ENCODE measurements at regions not wholly inside any gene's neighbourhood (a gene's known extent, or its start where the extent isn't known, plus 50 kb on each side); places are given as distances from the start of the nearest gene placed in this dataset.

DNA sequence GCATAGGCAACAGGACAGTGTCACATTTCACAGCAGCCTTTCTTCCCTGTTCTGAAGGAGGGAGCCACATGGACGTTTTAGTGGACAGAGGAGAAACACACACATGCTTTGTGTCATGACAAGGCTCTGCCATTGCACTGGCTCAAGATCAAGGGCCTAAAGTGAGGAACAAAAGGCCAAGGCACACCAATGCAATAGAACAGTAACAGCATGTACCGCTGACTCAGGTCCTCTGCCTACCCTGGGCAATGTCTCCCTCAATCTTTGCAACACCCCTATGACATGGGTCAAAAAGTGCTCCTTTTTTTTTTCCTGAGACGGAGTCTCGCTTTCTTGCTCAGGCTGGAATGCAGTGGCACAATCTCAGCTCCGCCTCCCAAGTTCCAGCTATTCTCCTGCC lies 57.8 kb upstream of the SDK1 start:
- TF ChIP-seq TEAD4 (IDR thresholded peaks at IDR 0.05), result no peak
- TF ChIP-seq TAF1 (IDR thresholded peaks at IDR 0.05; ENCODE audit: low read depth), result no peak
- TF ChIP-seq FOXM1 (IDR thresholded peaks at IDR 0.05; ENCODE audit: borderline replicate concordance, low read depth), result no peak
- no peak for TF ChIP-seq EGR1 (IDR thresholded peaks at IDR 0.05)
- no peak for TF ChIP-seq CREB1 (IDR thresholded peaks at IDR 0.05; ENCODE audit: low read depth)
- TF ChIP-seq EP300 (IDR thresholded peaks at IDR 0.05; ENCODE audit: borderline replicate concordance), result no peak
- TF ChIP-seq YY1 (IDR thresholded peaks at IDR 0.05; ENCODE audit: low read depth), result no peak

DNA sequence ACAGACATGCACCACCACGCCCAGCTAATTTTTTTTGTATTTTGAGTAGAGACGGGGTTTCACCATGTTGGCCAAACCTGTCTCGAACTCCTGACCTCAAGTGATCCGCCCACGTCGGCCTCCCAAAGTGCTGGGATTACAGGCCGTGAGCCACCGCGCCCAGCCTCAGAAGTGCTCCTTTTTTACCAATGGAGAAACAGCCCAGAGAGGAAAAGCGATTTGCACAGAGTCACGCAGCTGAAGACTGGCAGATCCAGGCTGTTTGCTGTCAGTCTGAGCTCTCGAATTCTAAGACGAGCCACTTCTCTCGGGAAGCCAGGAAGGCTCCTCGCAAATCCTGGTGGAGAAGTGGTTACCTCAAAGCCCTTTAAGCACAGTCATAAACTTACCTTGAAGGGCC lies 57.4 kb upstream of the SDK1 start:
- TF ChIP-seq TAF1 (IDR thresholded peaks at IDR 0.05; ENCODE audit: low read depth) (no peak), FOXM1 (IDR thresholded peaks at IDR 0.05; ENCODE audit: borderline replicate concordance, low read depth) (no peak), RAD21 (IDR thresholded peaks at IDR 0.05; ENCODE audit: low read depth) (no peak), EGR1 (IDR thresholded peaks at IDR 0.05) (no peak), CREB1 (IDR thresholded peaks at IDR 0.05; ENCODE audit: low read depth) (no peak), ZBTB7A (IDR thresholded peaks at IDR 0.05; ENCODE audit: low read depth) (no peak), TCF12 (IDR thresholded peaks at IDR 0.05; ENCODE audit: low read depth) (no peak), YY1 (IDR thresholded peaks at IDR 0.05; ENCODE audit: low read depth) (no peak), CEBPB (IDR thresholded peaks at IDR 0.05) (no peak), EP300 (IDR thresholded peaks at IDR 0.05; ENCODE audit: borderline replicate concordance) (no peak)
- TF ChIP-seq, protein P1, sequence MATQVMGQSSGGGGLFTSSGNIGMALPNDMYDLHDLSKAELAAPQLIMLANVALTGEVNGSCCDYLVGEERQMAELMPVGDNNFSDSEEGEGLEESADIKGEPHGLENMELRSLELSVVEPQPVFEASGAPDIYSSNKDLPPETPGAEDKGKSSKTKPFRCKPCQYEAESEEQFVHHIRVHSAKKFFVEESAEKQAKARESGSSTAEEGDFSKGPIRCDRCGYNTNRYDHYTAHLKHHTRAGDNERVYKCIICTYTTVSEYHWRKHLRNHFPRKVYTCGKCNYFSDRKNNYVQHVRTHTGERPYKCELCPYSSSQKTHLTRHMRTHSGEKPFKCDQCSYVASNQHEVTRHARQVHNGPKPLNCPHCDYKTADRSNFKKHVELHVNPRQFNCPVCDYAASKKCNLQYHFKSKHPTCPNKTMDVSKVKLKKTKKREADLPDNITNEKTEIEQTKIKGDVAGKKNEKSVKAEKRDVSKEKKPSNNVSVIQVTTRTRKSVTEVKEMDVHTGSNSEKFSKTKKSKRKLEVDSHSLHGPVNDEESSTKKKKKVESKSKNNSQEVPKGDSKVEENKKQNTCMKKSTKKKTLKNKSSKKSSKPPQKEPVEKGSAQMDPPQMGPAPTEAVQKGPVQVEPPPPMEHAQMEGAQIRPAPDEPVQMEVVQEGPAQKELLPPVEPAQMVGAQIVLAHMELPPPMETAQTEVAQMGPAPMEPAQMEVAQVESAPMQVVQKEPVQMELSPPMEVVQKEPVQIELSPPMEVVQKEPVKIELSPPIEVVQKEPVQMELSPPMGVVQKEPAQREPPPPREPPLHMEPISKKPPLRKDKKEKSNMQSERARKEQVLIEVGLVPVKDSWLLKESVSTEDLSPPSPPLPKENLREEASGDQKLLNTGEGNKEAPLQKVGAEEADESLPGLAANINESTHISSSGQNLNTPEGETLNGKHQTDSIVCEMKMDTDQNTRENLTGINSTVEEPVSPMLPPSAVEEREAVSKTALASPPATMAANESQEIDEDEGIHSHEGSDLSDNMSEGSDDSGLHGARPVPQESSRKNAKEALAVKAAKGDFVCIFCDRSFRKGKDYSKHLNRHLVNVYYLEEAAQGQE (IDR thresholded peaks at IDR 0.05; ENCODE audit: low read depth), result no peak

DNA sequence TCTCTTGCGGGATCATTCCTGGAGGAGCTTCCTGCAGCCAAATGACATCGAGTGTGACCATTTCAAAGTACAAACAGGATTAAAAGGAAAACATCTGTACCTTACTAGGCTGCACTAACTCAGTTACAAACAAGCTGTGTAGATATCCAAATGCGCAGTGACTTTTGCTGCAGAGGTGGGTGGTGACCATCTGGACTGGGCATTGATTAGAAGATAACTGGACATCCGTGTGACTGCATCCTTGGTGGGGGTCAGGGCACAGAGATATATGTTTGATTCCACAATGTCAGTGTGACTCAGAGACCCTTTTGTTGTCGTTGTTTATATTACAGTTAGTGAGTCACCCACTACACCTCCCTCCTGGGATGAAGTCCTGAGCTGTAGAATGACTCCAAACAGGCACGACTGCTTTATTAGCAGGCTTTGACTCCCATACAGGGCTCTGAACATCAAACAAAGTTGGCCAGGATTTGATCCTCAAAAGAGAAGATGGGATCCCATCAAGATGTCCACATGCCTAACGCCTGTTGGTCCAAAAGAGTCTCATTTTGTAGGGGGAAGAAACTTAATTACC lies 56.7 kb upstream of the SDK1 start:
- TF ChIP-seq RAD21 (IDR thresholded peaks at IDR 0.05; ENCODE audit: low read depth), result no peak
- no peak for TF ChIP-seq TEAD4 (IDR thresholded peaks at IDR 0.05)
- TF ChIP-seq TCF12 (IDR thresholded peaks at IDR 0.05; ENCODE audit: low read depth), result no peak
- no peak for TF ChIP-seq TAF1 (IDR thresholded peaks at IDR 0.05; ENCODE audit: low read depth)
- TF ChIP-seq EGR1 (IDR thresholded peaks at IDR 0.05), result no peak
- TF ChIP-seq, protein P1 (IDR thresholded peaks at IDR 0.05; ENCODE audit: low read depth), result no peak
- no peak for TF ChIP-seq NFIC (IDR thresholded peaks at IDR 0.05)
- no peak for TF ChIP-seq CEBPB (IDR thresholded peaks at IDR 0.05)
- no peak for TF ChIP-seq FOXM1 (IDR thresholded peaks at IDR 0.05; ENCODE audit: borderline replicate concordance, low read depth)
- no peak for TF ChIP-seq ZBTB7A (IDR thresholded peaks at IDR 0.05; ENCODE audit: low read depth)
- TF ChIP-seq, protein P2, sequence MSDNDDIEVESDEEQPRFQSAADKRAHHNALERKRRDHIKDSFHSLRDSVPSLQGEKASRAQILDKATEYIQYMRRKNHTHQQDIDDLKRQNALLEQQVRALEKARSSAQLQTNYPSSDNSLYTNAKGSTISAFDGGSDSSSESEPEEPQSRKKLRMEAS (IDR thresholded peaks at IDR 0.05), result no peak
- no peak for TF ChIP-seq CREB1 (IDR thresholded peaks at IDR 0.05; ENCODE audit: low read depth)

DNA sequence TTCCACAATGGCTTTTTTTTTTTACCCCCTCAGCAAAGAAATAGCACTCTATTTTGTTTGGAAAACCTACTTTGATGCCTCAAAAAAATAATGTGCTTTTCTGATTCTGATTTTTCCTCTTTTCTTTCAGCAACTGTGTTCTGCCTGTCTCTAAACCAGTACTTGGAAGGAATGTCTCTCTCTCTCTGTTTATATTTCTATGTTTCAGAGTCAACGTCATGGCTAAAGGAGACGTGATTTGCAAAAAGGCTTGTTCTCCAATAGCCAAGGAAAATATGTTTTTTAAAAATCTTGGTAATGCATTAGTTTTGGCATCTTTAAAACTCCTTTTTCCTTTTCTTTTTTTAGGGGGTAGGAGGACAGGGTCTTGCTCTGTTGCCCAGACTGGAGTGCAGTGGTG lies 56.0 kb upstream of the SDK1 start:
- no peak for TF ChIP-seq TEAD4 (IDR thresholded peaks at IDR 0.05)
- TF ChIP-seq, protein P3, sequence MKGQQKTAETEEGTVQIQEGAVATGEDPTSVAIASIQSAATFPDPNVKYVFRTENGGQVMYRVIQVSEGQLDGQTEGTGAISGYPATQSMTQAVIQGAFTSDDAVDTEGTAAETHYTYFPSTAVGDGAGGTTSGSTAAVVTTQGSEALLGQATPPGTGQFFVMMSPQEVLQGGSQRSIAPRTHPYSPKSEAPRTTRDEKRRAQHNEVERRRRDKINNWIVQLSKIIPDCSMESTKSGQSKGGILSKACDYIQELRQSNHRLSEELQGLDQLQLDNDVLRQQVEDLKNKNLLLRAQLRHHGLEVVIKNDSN (IDR thresholded peaks at IDR 0.05), result no peak
- TF ChIP-seq EP300 (IDR thresholded peaks at IDR 0.05; ENCODE audit: borderline replicate concordance), result no peak
- no peak for TF ChIP-seq FOXM1 (IDR thresholded peaks at IDR 0.05; ENCODE audit: borderline replicate concordance, low read depth)
- TF ChIP-seq CEBPB (IDR thresholded peaks at IDR 0.05), result no peak
- TF ChIP-seq, protein P1 (IDR thresholded peaks at IDR 0.05; ENCODE audit: low read depth), result no peak
- TF ChIP-seq NFIC (IDR thresholded peaks at IDR 0.05), result no peak
- no peak for TF ChIP-seq RAD21 (IDR thresholded peaks at IDR 0.05; ENCODE audit: low read depth)
- no peak for TF ChIP-seq EGR1 (IDR thresholded peaks at IDR 0.05)
- TF ChIP-seq TAF1 (IDR thresholded peaks at IDR 0.05; ENCODE audit: low read depth), result no peak
- TF ChIP-seq, protein P2 (IDR thresholded peaks at IDR 0.05), result no peak
- no peak for TF ChIP-seq TCF12 (IDR thresholded peaks at IDR 0.05; ENCODE audit: low read depth)
- TF ChIP-seq YY1 (IDR thresholded peaks at IDR 0.05; ENCODE audit: low read depth), result no peak
- no peak for TF ChIP-seq CREB1 (IDR thresholded peaks at IDR 0.05; ENCODE audit: low read depth)
- no peak for TF ChIP-seq ZBTB7A (IDR thresholded peaks at IDR 0.05; ENCODE audit: low read depth)

DNA sequence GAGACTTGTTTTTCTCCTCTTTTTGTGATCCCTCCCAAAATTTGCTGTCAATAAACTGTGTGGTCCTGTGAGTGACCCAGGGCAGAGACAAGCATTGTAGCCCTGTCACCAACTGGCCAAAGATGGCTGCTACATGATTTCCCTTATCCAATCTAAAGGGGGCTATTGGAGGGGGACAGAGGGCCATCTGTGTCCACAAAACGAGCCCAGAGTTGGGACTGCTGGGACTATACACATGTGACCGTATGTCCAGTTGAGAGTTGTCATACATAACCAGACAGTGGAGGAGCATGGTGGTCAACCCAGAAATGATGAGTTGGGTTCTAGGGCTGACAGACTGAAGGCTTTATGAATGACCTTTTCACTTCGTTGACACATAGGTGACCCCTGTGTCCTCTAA lies 55.3 kb upstream of the SDK1 start:
- TF ChIP-seq NFIC (IDR thresholded peaks at IDR 0.05) (no peak), TCF12 (IDR thresholded peaks at IDR 0.05; ENCODE audit: low read depth) (no peak), CREB1 (IDR thresholded peaks at IDR 0.05; ENCODE audit: low read depth) (no peak), EP300 (IDR thresholded peaks at IDR 0.05; ENCODE audit: borderline replicate concordance) (no peak), ZBTB7A (IDR thresholded peaks at IDR 0.05; ENCODE audit: low read depth) (no peak), RAD21 (IDR thresholded peaks at IDR 0.05; ENCODE audit: low read depth) (no peak), CEBPB (IDR thresholded peaks at IDR 0.05) (no peak), EGR1 (IDR thresholded peaks at IDR 0.05) (no peak)
- TF ChIP-seq, protein P1 (IDR thresholded peaks at IDR 0.05; ENCODE audit: low read depth), result no peak
